ENCODE measurements at regions not wholly inside any gene's neighbourhood (a gene's known extent, or its start where the extent isn't known, plus 50 kb on each side); places are given as distances from the start of the nearest gene placed in this dataset.

DNA sequence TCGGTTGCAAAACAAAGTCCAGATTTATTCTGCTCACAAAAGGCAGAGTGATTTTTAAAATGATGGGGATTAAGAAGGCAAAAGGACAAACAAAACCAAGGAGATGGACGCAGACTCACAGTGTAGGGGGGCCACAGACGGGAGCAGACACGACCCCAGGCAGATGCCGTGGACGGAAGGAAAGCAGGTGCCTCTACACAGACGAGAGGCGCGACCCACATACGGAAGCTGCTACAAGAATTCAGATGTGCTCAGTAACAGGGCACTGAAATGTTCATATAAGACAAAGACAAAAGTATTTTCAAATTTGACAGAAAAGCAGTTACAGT is 148.9 kb downstream of the BRD1 start:
- H3K36me3 ChIP-seq (replicated peaks in 1 of 2), result no peaks in the 10 kb centered on the region
- DNase-seq, result peak in 1 of 7 donors; percentile 1
- peaks cover 12% of the 10 kb centered on the region for H3K27me3 ChIP-seq
- H3K9me3 ChIP-seq (replicated peaks in 1 of 3), result no peaks in the 10 kb centered on the region
- H3K4me3 ChIP-seq, result no peak overlapping the region
- no peaks in the 10 kb centered on the region for H3K4me1 ChIP-seq (replicated peaks in 1 of 2)
- intact Hi-C loops (cut with DNase I), result no loop called here
- WGBS, 4 donors, result 55 to 61% (median 58%) methylated on average over 10 of the region's 10 CpGs
- TF ChIP-seq POLR2A (IDR thresholded peaks at IDR 0.05), result no peak
- TF ChIP-seq, protein P1, sequence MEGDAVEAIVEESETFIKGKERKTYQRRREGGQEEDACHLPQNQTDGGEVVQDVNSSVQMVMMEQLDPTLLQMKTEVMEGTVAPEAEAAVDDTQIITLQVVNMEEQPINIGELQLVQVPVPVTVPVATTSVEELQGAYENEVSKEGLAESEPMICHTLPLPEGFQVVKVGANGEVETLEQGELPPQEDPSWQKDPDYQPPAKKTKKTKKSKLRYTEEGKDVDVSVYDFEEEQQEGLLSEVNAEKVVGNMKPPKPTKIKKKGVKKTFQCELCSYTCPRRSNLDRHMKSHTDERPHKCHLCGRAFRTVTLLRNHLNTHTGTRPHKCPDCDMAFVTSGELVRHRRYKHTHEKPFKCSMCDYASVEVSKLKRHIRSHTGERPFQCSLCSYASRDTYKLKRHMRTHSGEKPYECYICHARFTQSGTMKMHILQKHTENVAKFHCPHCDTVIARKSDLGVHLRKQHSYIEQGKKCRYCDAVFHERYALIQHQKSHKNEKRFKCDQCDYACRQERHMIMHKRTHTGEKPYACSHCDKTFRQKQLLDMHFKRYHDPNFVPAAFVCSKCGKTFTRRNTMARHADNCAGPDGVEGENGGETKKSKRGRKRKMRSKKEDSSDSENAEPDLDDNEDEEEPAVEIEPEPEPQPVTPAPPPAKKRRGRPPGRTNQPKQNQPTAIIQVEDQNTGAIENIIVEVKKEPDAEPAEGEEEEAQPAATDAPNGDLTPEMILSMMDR (IDR thresholded peaks at IDR 0.05), result no peak
- no peak overlapping the region for H3K27ac ChIP-seq

DNA sequence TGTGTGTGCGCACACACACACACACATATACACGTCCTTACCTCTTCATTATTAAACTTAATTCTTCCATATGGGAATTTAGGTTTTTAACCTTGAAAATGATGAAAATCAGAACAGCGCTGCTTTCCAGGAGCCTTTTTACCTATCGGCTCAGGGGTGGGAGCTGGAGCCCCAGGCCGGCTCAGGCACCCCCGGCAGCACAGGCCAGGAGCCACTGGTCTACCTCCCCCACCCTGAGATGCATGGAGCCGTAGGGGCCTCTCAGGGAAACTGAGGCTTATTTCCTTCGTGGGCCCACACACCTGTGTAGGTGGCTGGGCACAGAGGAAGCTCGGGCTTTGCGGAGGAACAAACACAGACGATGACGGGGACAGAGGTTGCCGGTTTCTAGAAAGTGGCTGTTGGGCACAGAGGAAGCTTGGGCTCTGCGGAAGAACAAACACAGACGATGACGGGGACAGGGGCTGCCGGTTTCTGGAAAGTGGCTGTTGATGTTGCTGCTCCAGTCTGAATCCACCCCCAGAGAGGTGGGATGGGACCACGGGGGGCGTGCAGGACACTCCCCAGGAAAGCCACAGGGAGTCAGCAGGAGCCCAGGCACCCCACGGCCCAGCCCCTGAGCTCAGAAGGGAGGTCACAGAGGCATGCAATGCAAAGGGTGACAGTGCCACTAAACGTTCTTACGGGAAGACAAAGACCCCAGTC is 149.4 kb downstream of the BRD1 start:
- Histone ChIP-seq H3K36me3 (replicated peaks in 1 of 2) (no peaks in the 10 kb centered on the region), H3K4me1 (replicated peaks in 1 of 2) (no peaks in the 10 kb centered on the region), H3K9me3 (replicated peaks in 1 of 3) (no peaks in the 10 kb centered on the region), H3K27ac (no peak overlapping the region), H3K4me3 (no peak overlapping the region), H3K27me3 (peaks cover 12% of the 10 kb centered on the region)
- intact Hi-C loops (cut with DNase I), result no loop called here
- TF ChIP-seq, protein P1 (IDR thresholded peaks at IDR 0.05), result no peak
- no peak for TF ChIP-seq POLR2A (IDR thresholded peaks at IDR 0.05)
- WGBS, 4 donors, result 53 to 66% (median 56%) methylated on average over 19 to 22 of the region's 22 CpGs
- DNase-seq, result peak in 1 of 7 donors; percentile 5

DNA sequence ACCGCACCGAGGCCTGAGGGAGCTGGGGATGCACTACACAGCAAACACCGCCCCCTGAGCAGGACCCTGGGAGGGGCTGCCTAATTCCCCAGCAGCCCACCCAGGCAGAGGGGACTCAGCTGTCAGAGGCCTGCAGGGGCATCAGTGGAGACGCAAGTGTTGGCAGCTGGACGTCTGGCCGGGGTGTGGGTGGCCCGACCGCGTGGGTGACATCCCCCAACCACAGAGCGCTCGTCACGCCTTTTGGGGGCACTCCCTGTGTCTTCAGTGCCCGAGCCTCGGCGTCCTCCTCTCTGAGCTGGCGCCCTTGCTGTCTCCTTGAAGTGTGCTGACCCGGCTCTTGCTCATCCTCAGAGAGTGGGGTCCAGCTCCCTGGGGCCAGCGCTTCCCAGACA is 150.2 kb downstream of the BRD1 start:
- no peaks in the 10 kb centered on the region for H3K36me3 ChIP-seq (replicated peaks in 1 of 2)
- TF ChIP-seq POLR2A (IDR thresholded peaks at IDR 0.05), result no peak
- TF ChIP-seq, protein P1 (IDR thresholded peaks at IDR 0.05), result no peak
- H3K9me3 ChIP-seq (replicated peaks in 1 of 3), result no peaks in the 10 kb centered on the region
- no peak overlapping the region for H3K4me3 ChIP-seq
- intact Hi-C loops (cut with DNase I), result no loop called here
- H3K27me3 ChIP-seq, result peaks cover 12% of the 10 kb centered on the region
- peak in 2 of 7 donors; percentile 6 to 14 for DNase-seq
- WGBS, 4 donors, result 68 to 72% (median 71%) methylated on average over 7 to 18 of the region's 18 CpGs
- no peaks in the 10 kb centered on the region for H3K4me1 ChIP-seq (replicated peaks in 1 of 2)
- no peak overlapping the region for H3K27ac ChIP-seq

DNA sequence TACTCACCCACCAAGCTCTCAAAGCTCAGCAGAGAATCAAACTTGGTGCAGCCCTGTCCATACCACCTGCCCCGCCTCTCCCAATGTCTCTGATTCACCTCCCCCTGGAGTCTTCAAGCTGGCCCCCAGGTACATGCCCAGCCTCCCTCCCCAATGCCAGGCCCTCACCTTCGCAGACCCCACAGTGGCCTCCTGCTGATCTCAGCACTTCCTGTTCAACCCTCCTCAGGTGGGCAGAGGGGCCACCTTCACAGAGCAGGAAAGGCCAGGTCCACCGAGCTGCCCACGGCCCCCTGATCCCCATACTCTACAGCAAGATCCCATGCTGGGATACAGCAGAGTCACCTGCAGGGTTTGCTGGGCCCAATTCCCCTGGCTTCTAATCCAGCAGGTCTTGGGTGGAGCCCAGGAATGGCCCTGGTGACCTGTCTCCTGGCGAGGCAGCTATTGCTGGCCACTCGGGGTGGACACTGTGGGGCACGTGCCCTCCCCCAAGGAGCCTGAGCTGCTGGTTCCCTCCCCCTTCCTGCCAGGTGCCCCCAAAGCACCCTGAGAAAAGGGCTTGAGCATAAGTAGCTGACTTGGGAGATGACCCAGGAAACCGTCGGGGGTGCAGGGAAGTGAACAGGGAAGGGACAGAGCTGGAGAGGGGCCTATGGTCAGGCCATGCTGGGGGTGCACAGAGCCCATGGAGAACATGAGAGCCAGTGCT is 150.7 kb downstream of the BRD1 start:
- H3K27me3 ChIP-seq, result peaks cover 12% of the 10 kb centered on the region
- TF ChIP-seq, protein P1 (IDR thresholded peaks at IDR 0.05), result no peak
- TF ChIP-seq POLR2A (IDR thresholded peaks at IDR 0.05), result no peak
- WGBS, 4 donors, result 66 to 72% (median 69%) methylated on average over 6 to 9 of the region's 9 CpGs
- peak in 1 of 7 donors; percentile 4 for DNase-seq
- intact Hi-C loops (cut with DNase I), result no loop called here
- no peaks in the 10 kb centered on the region for H3K36me3 ChIP-seq (replicated peaks in 1 of 2)
- H3K4me3 ChIP-seq, result no peak overlapping the region
- H3K9me3 ChIP-seq (replicated peaks in 1 of 3), result no peaks in the 10 kb centered on the region
- no peak overlapping the region for H3K27ac ChIP-seq
- no peaks in the 10 kb centered on the region for H3K4me1 ChIP-seq (replicated peaks in 1 of 2)

All from adrenal gland (tissue), 9 donors.